ENCODE measurements at regions not wholly inside any gene's neighbourhood (a gene's known extent, or its start where the extent isn't known, plus 50 kb on each side); places are given as distances from the start of the nearest gene placed in this dataset.

- TF ChIP-seq ATF2 (IDR thresholded peaks at IDR 0.05; ENCODE audit: low read length) (no peak), EGR1 (IDR thresholded peaks at IDR 0.05; ENCODE audit: borderline replicate concordance, low read depth, low read length) (no peak), BRCA1 (IDR thresholded peaks at IDR 0.05; ENCODE audit: low read depth, low read length) (no peak), EZH2 (IDR thresholded peaks at IDR 0.05; ENCODE audit: low read depth, low read length, severe bottlenecking) (no peak)
Measured at GRCh38 chr10:106278383-106278782, 886.1 kb downstream of the SORCS1 start (continued).
